ENCODE measurements at regions not wholly inside any gene's neighbourhood (a gene's known extent, or its start where the extent isn't known, plus 50 kb on each side); places are given as distances from the start of the nearest gene placed in this dataset.

DNA sequence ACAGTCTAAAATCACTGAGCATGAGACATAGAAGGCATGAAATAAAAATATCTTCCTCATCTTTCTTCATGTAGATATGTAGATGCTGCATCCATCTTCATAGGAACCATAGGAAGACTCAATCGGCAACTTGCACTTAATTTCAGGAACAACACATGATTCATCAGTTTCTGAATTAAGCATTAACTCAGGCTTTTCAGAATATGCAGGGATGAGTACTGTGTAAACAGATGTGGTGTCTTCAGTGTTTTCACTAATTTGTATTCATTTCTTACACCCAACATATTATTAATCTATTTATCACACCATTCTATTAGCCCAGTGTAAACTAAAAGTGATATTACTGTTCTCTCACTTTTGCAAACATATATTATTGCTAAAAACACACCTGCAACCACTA, 305.9 kb upstream of the DAB2 start:
- no peak overlapping the region for H3K4me3 ChIP-seq
- TF ChIP-seq, protein P1, sequence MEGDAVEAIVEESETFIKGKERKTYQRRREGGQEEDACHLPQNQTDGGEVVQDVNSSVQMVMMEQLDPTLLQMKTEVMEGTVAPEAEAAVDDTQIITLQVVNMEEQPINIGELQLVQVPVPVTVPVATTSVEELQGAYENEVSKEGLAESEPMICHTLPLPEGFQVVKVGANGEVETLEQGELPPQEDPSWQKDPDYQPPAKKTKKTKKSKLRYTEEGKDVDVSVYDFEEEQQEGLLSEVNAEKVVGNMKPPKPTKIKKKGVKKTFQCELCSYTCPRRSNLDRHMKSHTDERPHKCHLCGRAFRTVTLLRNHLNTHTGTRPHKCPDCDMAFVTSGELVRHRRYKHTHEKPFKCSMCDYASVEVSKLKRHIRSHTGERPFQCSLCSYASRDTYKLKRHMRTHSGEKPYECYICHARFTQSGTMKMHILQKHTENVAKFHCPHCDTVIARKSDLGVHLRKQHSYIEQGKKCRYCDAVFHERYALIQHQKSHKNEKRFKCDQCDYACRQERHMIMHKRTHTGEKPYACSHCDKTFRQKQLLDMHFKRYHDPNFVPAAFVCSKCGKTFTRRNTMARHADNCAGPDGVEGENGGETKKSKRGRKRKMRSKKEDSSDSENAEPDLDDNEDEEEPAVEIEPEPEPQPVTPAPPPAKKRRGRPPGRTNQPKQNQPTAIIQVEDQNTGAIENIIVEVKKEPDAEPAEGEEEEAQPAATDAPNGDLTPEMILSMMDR (IDR thresholded peaks at IDR 0.05): no peak
- DNase-seq (ENCODE audit: low spot score): no peak
- H3K27ac ChIP-seq: no peak overlapping the region

- Histone ChIP-seq H3K4me3 (no peak overlapping the region), H3K27ac (no peak overlapping the region)
- TF ChIP-seq, protein P1 (IDR thresholded peaks at IDR 0.05): no peak
- no peak for DNase-seq (ENCODE audit: low spot score)
Observed at GRCh38 chr5:39730006-39730405, 305.2 kb upstream of the DAB2 start.

- DNase-seq (ENCODE audit: low spot score): no peak
- Histone ChIP-seq H3K27ac (no peak overlapping the region), H3K4me3 (no peak overlapping the region)
- TF ChIP-seq, protein P1 (IDR thresholded peaks at IDR 0.05): no peak
Observed at GRCh38 chr5:39726467-39726866, 301.7 kb upstream of the DAB2 start.

GRCh38 chr5:39721394-39721793, 296.6 kb upstream of the DAB2 start:
- Histone ChIP-seq H3K27ac (no peak overlapping the region), H3K4me3 (no peak overlapping the region)
- TF ChIP-seq, protein P1 (IDR thresholded peaks at IDR 0.05): no peak
- DNase-seq (ENCODE audit: low spot score): no peak

- no peak overlapping the region for H3K27ac ChIP-seq
- DNase-seq (ENCODE audit: low spot score): no peak
- TF ChIP-seq, protein P1 (IDR thresholded peaks at IDR 0.05): no peak
- H3K4me3 ChIP-seq: no peak overlapping the region
Observed at GRCh38 chr5:39720136-39720535, 295.4 kb upstream of the DAB2 start.

DNA sequence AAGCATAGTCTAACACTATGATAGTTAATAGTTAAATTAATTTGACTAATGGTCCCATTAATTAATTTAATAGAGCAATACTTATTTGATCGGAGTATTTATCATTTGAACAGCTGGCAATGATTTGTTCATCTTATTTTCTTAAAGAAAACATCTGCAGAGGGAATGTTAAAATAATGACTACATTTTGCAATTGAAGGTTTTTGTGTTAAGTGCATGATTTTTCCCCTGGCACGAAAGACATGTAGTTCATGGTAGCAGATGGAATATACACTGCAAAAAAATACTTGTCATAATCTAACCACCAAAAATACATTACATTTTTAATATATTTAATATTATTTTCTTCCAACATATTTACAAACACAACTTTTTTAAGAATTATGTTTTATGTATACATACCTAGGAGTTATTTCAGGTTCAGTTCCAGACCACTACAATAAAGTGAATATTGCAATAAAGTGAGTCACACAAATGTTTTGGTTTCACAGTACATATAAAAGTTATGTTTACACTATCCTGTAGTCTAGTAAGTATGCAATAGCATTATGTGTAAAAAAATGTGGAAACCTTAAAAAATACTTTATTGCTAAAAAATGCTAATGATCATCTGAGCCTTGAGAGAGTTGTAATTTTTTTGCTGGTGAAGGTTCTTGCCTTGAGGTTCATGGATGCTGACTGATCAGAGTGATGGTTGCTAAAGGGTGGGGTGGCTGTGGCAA, 292.6 kb upstream of the DAB2 start:
- TF ChIP-seq, protein P1 (IDR thresholded peaks at IDR 0.05): no peak
- no peak overlapping the region for H3K4me3 ChIP-seq
- no peak for DNase-seq (ENCODE audit: low spot score)
- no peak overlapping the region for H3K27ac ChIP-seq

DNA sequence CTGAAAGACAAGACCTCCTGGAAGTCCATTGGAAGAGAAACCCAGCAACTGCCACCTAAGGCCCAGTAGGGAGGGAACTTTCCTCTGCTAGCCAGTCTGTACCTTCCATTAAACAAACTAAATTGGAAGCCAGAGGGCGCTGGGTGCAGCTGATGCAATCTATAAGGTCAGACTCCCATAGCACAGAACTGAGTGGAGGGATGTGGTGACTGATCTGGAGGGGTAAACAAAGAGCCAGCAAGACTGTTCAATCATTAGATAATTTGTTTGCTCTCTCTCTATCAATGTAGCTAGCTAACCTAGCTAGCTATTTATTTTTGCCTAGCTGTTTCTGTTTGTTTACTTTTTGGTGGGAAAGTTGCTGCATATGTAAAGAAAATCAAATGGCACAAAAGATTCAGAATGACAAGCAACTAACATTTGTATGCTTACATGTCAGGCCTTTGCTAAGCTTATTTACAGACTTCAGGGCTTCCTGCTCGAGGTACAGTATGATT, 291.8 kb upstream of the DAB2 start:
- Histone ChIP-seq H3K27ac (no peak overlapping the region), H3K4me3 (no peak overlapping the region)
- TF ChIP-seq, protein P1 (IDR thresholded peaks at IDR 0.05): no peak
- DNase-seq (ENCODE audit: low spot score): no peak

All from coronary artery (tissue), 2 donors.